ENCODE measurements at regions not wholly inside any gene's neighbourhood (a gene's known extent, or its start where the extent isn't known, plus 50 kb on each side); places are given as distances from the start of the nearest gene placed in this dataset.
A peak's percentile ranks its signal among the peaks of the same experiment; 100 is the strongest.
"Not testable (repeated sequence)": the region's sequence is repeated elsewhere in the genome, so short reads cannot be mapped to it uniquely, and the experiment has no call there.

DNA sequence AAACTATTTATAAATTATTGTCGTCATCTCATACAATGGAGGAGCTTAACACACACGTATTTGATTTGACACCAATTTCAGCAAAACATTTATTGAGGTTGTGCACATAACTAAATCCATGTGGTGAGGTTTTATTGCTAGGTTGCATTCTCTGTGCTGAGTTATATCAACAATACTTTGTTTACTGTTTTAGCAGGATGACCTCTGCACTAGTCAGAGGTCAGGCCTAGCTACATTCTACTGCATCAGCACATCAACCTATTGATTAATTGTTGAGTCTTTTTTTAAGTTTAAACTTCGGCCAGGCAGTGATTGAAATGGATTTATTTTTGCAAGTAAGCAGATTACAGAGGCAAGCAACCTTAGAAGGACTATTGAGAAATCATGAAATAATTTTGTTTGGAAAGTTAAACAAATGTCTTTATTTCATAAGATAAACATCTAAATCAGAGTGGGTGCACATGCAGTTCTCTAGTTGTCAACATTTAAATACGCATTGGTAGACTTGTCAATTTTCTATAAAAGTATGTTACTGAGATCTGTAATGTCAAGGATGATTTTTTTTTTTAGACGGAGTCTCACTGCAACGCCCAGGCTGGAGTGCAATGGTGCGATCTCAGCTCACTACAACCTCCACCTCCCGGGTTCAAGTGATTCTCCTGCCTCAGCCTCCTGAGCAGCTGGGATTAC is 75.2 kb upstream of the CD28 start:
- H3K36me3 ChIP-seq (ENCODE audit: insufficient read depth, low read length): no peaks in the 10 kb centered on the region
- peaks cover 20% of the 10 kb centered on the region for H3K4me1 ChIP-seq (ENCODE audit: control insufficient read depth, insufficient read depth, low read length)
- no peak overlapping the region for H3K4me3 ChIP-seq (ENCODE audit: low read length)
- no peak overlapping the region for H3K9ac ChIP-seq (ENCODE audit: low read depth, low read length)
- H3K9me3 ChIP-seq (replicated peaks; ENCODE audit: low read length): no peaks in the 10 kb centered on the region
- no peak overlapping the region for H3K4me2 ChIP-seq (ENCODE audit: low read length)
- no peaks in the 10 kb centered on the region for H3K27me3 ChIP-seq (ENCODE audit: control insufficient read depth, insufficient read depth, low read length)

DNA sequence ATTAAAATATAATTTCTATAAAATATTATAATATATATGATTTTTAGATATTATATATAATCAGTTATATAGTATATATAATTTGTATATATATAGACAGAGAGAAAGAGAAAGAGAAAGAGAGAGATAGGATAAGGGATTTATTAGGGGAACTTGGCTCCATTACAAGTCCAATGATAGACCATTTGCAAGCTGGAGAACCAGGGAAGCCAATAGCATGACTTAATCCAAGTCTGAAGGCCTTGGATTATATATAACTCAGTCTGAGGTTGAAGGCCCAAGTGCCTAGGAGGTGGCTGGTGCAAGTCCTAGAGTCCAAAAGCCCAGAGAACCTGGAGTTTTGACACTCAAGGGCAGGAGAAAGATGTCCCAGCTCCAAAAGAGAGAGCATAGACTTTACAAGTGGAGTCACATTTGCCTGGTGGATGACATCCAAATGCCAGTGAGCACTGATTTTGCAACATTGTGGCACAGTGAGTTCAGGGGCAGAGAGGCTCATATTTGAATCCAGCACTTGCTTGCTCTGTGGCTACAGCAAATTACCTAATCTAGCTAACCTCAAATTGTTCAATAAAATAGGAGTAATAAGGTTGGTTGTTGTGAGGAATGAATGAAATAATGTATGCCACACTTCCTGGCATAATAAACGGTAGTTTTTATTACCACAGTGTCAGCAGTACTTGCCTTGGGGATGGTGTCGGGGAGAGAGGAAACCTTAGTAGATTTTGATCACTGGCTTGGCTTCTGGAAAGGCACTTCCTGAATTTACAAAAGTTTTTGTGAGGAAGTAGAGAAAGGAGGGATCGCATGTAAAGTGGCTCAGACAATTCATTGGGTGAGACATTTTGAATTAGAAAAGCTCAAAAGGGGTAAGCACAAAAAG is 69.6 kb upstream of the CD28 start:
- Histone ChIP-seq H3K4me1 (ENCODE audit: control insufficient read depth, insufficient read depth, low read length) (peaks cover 13% of the 10 kb centered on the region), H3K9ac (ENCODE audit: low read depth, low read length) (no peak overlapping the region), H3K4me2 (ENCODE audit: low read length) (peak overlapping the region; percentile 12), H3K9me3 (replicated peaks; ENCODE audit: low read length) (no peaks in the 10 kb centered on the region), H3K4me3 (ENCODE audit: low read length) (no peak overlapping the region), H3K36me3 (ENCODE audit: insufficient read depth, low read length) (no peaks in the 10 kb centered on the region), H3K27me3 (ENCODE audit: control insufficient read depth, insufficient read depth, low read length) (no peaks in the 10 kb centered on the region)

DNA sequence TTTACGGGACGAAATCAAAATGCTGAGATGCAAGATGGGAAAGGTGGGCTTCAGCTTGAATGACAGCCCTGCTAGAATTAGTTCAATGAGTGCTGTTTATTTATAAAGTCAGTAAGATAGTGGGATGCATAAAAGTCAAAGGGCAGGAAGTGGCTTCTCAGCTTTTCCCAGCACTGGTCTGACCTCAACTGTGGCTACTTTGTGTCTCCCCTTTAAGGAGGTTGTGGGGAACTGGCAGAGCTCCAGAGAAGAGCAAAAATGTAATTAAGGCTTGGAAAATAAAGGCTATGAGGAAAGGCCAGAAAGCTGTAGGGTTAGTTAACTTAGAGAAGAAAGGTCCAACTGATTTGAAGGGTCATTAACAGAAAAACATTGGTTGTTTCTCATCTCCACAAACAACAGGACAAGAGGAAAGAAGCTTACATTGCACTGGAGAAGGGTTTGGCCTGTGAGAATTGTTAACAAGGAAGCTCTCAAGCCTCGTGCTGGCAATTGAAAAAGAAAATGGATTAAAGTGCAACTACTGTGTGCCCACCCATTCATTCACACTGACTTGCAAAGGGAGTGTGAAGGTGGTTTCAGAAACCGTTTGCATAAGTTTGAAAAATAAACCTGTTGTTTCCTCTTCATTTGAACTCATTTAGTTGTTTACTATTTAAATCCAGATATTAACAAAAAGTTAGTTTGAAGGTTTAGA is 68.8 kb upstream of the CD28 start:
- H3K4me2 ChIP-seq (ENCODE audit: low read length): no peak overlapping the region
- H3K27me3 ChIP-seq (ENCODE audit: control insufficient read depth, insufficient read depth, low read length): no peaks in the 10 kb centered on the region
- H3K9me3 ChIP-seq (replicated peaks; ENCODE audit: low read length): no peaks in the 10 kb centered on the region
- H3K36me3 ChIP-seq (ENCODE audit: insufficient read depth, low read length): no peaks in the 10 kb centered on the region
- peaks cover 13% of the 10 kb centered on the region for H3K4me1 ChIP-seq (ENCODE audit: control insufficient read depth, insufficient read depth, low read length)
- no peak overlapping the region for H3K9ac ChIP-seq (ENCODE audit: low read depth, low read length)
- no peak overlapping the region for H3K4me3 ChIP-seq (ENCODE audit: low read length)

DNA sequence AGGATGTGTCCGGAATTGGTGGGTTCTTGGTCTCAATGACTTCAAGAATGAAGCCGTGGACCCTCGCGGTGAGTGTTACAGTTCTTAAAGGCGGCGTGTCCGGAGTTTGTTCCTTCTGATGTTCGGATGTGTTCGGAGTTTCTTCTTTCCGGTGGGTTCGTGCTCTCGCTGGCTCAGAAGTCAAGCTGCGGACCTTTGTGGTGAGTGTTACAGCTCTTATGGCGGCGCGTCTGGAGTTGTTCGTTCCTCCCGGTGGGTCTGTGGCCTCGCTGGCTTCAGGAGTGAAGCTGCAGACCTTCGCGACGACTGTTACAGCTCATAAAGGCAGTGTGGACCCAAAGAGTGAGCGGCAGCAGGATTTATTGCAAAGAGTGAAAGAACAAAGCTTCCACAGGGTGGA is 64.6 kb upstream of the CD28 start:
- H3K9me3 ChIP-seq (replicated peaks; ENCODE audit: low read length); H3K4me2 ChIP-seq (ENCODE audit: low read length): not testable (repeated sequence)

DNA sequence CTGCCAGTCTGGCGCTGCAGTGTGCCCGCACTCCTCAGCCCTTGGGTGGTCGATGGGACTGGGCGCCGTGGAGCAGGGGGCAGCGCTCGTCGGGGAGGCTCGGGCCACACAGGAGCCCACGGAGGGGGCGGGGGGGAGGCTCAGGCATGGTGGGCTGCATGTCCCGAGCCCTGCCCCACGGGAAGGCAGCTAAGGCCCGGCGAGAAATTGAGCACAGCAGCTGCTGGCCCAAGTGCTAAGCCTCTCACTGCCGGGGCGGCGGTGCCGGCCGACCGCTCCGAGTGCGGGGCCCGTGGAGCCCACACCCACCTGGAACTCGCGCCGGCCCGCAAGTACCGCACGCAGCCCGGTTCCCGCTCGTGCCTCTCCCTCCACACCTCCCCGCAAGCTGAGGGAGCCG is 63.6 kb upstream of the CD28 start:
- not testable (repeated sequence) for H3K27me3 ChIP-seq (ENCODE audit: control insufficient read depth, insufficient read depth, low read length); H3K4me2 ChIP-seq (ENCODE audit: low read length); H3K9ac ChIP-seq (ENCODE audit: low read depth, low read length); H3K9me3 ChIP-seq (replicated peaks; ENCODE audit: low read length); H3K4me1 ChIP-seq (ENCODE audit: control insufficient read depth, insufficient read depth, low read length); H3K4me3 ChIP-seq (ENCODE audit: low read length); H3K36me3 ChIP-seq (ENCODE audit: insufficient read depth, low read length)

More for the DNA sequence above, 64.6 kb upstream of the CD28 start:
- not testable (repeated sequence) for H3K27me3 ChIP-seq (ENCODE audit: control insufficient read depth, insufficient read depth, low read length); H3K4me3 ChIP-seq (ENCODE audit: low read length); H3K9ac ChIP-seq (ENCODE audit: low read depth, low read length); H3K36me3 ChIP-seq (ENCODE audit: insufficient read depth, low read length); H3K4me1 ChIP-seq (ENCODE audit: control insufficient read depth, insufficient read depth, low read length)

DNA sequence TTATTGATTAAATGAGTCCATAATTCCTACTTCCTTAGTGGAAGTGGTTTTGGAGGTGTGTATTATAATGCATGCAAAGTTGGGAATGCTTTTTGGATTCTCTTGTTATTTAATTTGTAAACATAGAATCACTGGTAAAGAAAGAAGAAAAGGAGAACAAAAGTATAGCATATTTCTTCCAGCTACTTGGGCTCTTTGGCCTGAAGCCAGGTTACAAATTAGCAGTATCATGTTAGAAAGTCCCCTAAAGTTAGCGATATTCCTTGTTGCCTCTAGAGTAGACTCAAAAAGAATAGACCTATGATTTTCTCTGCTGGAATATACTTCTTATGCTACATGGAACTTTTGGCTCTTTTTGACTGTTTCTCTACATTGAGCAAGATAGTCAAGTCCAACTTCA is 60.6 kb upstream of the CD28 start:
- no peak overlapping the region for H3K9ac ChIP-seq (ENCODE audit: low read depth, low read length)
- no peaks in the 10 kb centered on the region for H3K36me3 ChIP-seq (ENCODE audit: insufficient read depth, low read length)
- no peak overlapping the region for H3K4me3 ChIP-seq (ENCODE audit: low read length)
- no peaks in the 10 kb centered on the region for H3K9me3 ChIP-seq (replicated peaks; ENCODE audit: low read length)
- peaks cover 17% of the 10 kb centered on the region for H3K4me1 ChIP-seq (ENCODE audit: control insufficient read depth, insufficient read depth, low read length)
- H3K27me3 ChIP-seq (ENCODE audit: control insufficient read depth, insufficient read depth, low read length): no peaks in the 10 kb centered on the region
- H3K4me2 ChIP-seq (ENCODE audit: low read length): no peak overlapping the region

DNA sequence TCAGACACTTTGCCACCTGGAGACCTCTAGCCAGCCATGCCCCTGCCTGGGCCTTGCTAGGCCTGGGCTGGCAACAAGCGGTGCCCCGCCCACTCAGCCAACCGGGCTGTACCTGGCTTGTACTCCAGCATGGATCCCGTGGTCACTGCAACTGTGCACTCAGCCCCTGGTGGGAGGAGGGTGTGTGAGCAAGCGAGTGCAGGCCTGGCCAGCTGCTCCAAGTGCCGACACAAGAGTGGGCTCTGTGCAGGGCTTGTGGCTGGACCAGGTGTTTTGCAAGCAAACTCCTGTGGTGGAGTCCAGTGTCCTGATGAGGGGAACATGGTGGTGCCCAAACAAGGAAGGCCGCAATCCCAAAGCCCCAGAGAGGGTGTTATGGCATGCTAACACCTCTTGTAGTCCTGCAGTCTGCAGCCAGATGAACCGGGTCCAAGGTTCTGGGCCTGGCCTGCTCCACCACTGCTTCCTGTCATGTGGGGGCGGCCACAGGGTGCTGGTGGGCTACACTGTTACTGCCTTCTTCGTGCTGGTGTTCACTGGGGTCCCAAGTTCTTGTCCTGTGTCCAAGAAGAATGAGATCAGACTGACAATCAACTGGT is 60.1 kb upstream of the CD28 start:
- no peak overlapping the region for H3K4me3 ChIP-seq (ENCODE audit: low read length)
- no peaks in the 10 kb centered on the region for H3K9me3 ChIP-seq (replicated peaks; ENCODE audit: low read length)
- no peak overlapping the region for H3K9ac ChIP-seq (ENCODE audit: low read depth, low read length)
- H3K4me2 ChIP-seq (ENCODE audit: low read length): no peak overlapping the region
- no peaks in the 10 kb centered on the region for H3K27me3 ChIP-seq (ENCODE audit: control insufficient read depth, insufficient read depth, low read length)
- H3K4me1 ChIP-seq (ENCODE audit: control insufficient read depth, insufficient read depth, low read length): peaks cover 22% of the 10 kb centered on the region
- H3K36me3 ChIP-seq (ENCODE audit: insufficient read depth, low read length): no peaks in the 10 kb centered on the region

DNA sequence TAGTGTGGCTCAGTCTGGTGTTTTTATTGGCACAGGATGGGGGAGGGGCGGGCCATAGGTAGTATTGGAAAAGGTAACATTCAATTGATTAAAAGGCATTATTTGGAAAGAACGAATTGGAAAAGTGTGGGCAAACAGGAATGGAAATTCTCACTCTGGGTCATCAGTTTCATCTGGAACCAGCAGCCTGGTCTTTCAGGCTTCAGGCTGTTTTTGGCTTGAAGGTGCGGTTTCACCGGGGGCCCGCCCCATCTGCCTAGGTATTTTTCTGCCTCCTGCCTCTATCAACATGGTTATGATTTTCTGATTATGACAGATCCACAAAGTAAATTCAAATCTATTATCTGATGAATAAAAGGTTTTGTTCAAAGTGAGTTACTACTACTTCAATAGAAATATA is 59.5 kb upstream of the CD28 start:
- H3K4me3 ChIP-seq (ENCODE audit: low read length): no peak overlapping the region
- no peak overlapping the region for H3K9ac ChIP-seq (ENCODE audit: low read depth, low read length)
- no peaks in the 10 kb centered on the region for H3K27me3 ChIP-seq (ENCODE audit: control insufficient read depth, insufficient read depth, low read length)
- H3K9me3 ChIP-seq (replicated peaks; ENCODE audit: low read length): no peaks in the 10 kb centered on the region
- H3K36me3 ChIP-seq (ENCODE audit: insufficient read depth, low read length): no peaks in the 10 kb centered on the region
- peaks cover 26% of the 10 kb centered on the region for H3K4me1 ChIP-seq (ENCODE audit: control insufficient read depth, insufficient read depth, low read length)
- H3K4me2 ChIP-seq (ENCODE audit: low read length): no peak overlapping the region

DNA sequence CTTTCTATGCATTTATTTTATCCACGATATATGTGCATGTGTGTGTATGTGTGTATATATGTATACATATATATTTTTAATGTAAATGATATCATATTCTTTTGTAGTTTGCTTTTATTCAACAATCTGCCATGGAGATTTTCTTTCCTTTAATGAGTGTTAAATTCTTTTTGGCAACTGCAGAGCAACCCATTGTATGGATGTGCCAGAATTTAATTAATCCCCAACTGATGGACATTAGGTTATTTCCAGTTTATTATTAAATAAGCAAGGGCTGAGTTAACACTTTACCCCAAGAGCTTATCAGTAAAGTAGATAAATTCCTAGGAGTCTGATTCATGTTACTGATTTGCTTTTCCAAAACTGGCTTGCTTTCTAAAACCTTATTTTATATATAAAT is 58.9 kb upstream of the CD28 start:
- H3K4me2 ChIP-seq (ENCODE audit: low read length): no peak overlapping the region
- H3K9me3 ChIP-seq (replicated peaks; ENCODE audit: low read length): no peaks in the 10 kb centered on the region
- no peak overlapping the region for H3K4me3 ChIP-seq (ENCODE audit: low read length)
- H3K9ac ChIP-seq (ENCODE audit: low read depth, low read length): no peak overlapping the region
- no peaks in the 10 kb centered on the region for H3K36me3 ChIP-seq (ENCODE audit: insufficient read depth, low read length)
- peaks cover 26% of the 10 kb centered on the region for H3K4me1 ChIP-seq (ENCODE audit: control insufficient read depth, insufficient read depth, low read length)
- no peaks in the 10 kb centered on the region for H3K27me3 ChIP-seq (ENCODE audit: control insufficient read depth, insufficient read depth, low read length)

DNA sequence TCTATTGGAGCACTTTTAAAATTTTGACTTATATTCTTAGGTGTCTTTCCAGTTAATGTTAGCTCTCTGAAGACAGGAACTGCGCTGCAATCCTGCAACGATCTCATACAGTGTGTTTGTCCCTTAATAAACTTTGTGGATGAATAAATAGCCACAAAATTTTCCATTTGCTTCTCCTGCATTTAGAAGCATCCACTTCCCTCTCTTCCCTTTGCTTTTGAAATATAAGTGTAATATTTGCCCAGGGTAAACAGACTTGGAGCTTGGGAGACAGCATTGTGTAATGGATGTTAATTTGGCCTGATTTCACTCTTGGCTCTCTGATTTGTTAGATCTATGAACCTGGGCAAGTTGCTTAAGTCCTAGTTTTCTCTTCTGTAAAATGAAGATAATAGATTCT is 58.2 kb upstream of the CD28 start:
- no peaks in the 10 kb centered on the region for H3K27me3 ChIP-seq (ENCODE audit: control insufficient read depth, insufficient read depth, low read length)

DNA sequence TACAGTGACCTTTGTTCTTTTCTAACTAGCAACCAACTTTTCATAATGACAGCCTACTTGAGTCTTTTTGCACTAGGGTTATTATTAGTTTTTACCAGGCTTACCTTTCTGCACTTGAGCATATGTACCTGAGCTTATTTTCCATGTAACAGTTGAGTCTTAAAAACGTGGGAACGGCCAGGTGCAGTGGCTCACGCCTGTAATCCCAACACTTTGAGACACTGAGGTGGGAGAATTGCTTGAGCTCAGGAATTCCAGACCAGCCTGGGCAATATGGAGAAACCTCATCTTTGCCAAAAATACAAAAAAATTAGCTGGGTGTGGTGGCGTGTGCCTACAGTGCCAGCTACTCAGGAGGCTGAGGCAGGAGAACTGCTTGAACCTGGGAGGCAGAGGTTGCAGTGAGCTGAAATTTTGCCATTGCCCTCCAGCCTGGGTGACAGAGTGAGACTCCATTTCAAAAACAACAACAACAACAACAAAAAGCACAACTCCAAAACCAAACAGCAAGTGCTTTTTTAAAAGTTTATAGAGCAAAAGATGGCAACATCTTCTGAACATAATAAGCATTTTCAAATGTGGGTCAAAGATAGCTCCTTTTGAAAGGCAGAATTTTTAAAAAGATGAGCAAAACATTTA is 57.1 kb upstream of the CD28 start:
- Histone ChIP-seq H3K4me3 (ENCODE audit: low read length) (no peak overlapping the region), H3K4me2 (ENCODE audit: low read length) (peak overlapping the region; percentile 75), H3K4me1 (ENCODE audit: control insufficient read depth, insufficient read depth, low read length) (peaks cover 26% of the 10 kb centered on the region), H3K9me3 (replicated peaks; ENCODE audit: low read length) (no peaks in the 10 kb centered on the region), H3K36me3 (ENCODE audit: insufficient read depth, low read length) (no peaks in the 10 kb centered on the region), H3K9ac (ENCODE audit: low read depth, low read length) (peak overlapping the region; percentile 36), H3K27me3 (ENCODE audit: control insufficient read depth, insufficient read depth, low read length) (no peaks in the 10 kb centered on the region)

More for the DNA sequence above, 58.2 kb upstream of the CD28 start:
- Histone ChIP-seq H3K9ac (ENCODE audit: low read depth, low read length) (no peak overlapping the region), H3K36me3 (ENCODE audit: insufficient read depth, low read length) (no peaks in the 10 kb centered on the region), H3K4me2 (ENCODE audit: low read length) (no peak overlapping the region), H3K9me3 (replicated peaks; ENCODE audit: low read length) (no peaks in the 10 kb centered on the region), H3K4me1 (ENCODE audit: control insufficient read depth, insufficient read depth, low read length) (peaks cover 26% of the 10 kb centered on the region), H3K4me3 (ENCODE audit: low read length) (no peak overlapping the region)

Measured in skeletal muscle satellite cell (primary cell).